ENCODE measurements at regions not wholly inside any gene's neighbourhood (a gene's known extent, or its start where the extent isn't known, plus 50 kb on each side); places are given as distances from the start of the nearest gene placed in this dataset.

GRCh38 chr2:121818546-121818945 is 63.1 kb downstream of the TSN start:
- no peak for DNase-seq (ENCODE audit: low spot score)
- no peak for TF ChIP-seq CTCF (conservative IDR thresholded peaks at IDR 0.05; ENCODE audit: low read depth)
- POLR2A ChIA-PET (ENCODE audit: low non-redundant PET), result interaction anchor here (0.5 kb wide), 1 partner anchor 88 kb away, joined by 5 read pairs; no protein-coding TSS in a partner anchor
- H3K27ac ChIP-seq, result no peak overlapping the region
- CTCF ChIA-PET, result interaction anchor here (0.7 kb wide), 1 partner anchor 1032 kb away, joined by 4 read pairs; no protein-coding TSS in a partner anchor

- DNase-seq (ENCODE audit: low spot score), result no peak
- POLR2A ChIA-PET (ENCODE audit: low non-redundant PET), result no interaction called here
- H3K27ac ChIP-seq, result no peak overlapping the region
- no peak for TF ChIP-seq CTCF (conservative IDR thresholded peaks at IDR 0.05; ENCODE audit: low read depth)
- CTCF ChIA-PET, result interaction anchor here (0.6 kb wide), 1 partner anchor 8 kb away, joined by 3 read pairs; no protein-coding TSS in a partner anchor
Observed at GRCh38 chr2:121819846-121820245, 64.4 kb downstream of the TSN start.

- POLR2A ChIA-PET (ENCODE audit: low non-redundant PET), result no interaction called here
- CTCF ChIA-PET, result interaction anchor here (0.6 to 1.0 kb wide), 3 partner anchors 11 to 478 kb away, joined by 3 to 5 read pairs (median 3); no protein-coding TSS in a partner anchor
- DNase-seq (ENCODE audit: low spot score), result no peak
- no peak overlapping the region for H3K27ac ChIP-seq
- TF ChIP-seq CTCF (conservative IDR thresholded peaks at IDR 0.05; ENCODE audit: low read depth), result no peak
Observed at GRCh38 chr2:121821476-121822158, 66.2 kb downstream of the TSN start.

- no peak for TF ChIP-seq CTCF (conservative IDR thresholded peaks at IDR 0.05; ENCODE audit: low read depth)
- no peak for DNase-seq (ENCODE audit: low spot score)
- POLR2A ChIA-PET (ENCODE audit: low non-redundant PET), result no interaction called here
- CTCF ChIA-PET, result no interaction called here
- H3K27ac ChIP-seq, result no peak overlapping the region
Observed at GRCh38 chr2:121824264-121824663, 68.8 kb downstream of the TSN start.

- H3K27ac ChIP-seq, result no peak overlapping the region
- TF ChIP-seq CTCF (conservative IDR thresholded peaks at IDR 0.05; ENCODE audit: low read depth), result no peak
- ChIA-PET CTCF (interaction anchor here (1.2 kb wide), 1 partner anchor 14 kb away, joined by 3 read pairs; no protein-coding TSS in a partner anchor), POLR2A (ENCODE audit: low non-redundant PET) (no interaction called here)
- DNase-seq (ENCODE audit: low spot score), result no peak
Observed at GRCh38 chr2:121825003-121825950, 69.8 kb downstream of the TSN start.

GRCh38 chr2:121826036-121826435 is 70.6 kb downstream of the TSN start:
- no peak for TF ChIP-seq CTCF (conservative IDR thresholded peaks at IDR 0.05; ENCODE audit: low read depth)
- ChIA-PET CTCF (interaction anchor here (1.2 kb wide), 1 partner anchor 15 kb away, joined by 3 read pairs; no protein-coding TSS in a partner anchor), POLR2A (ENCODE audit: low non-redundant PET) (no interaction called here)
- no peak for DNase-seq (ENCODE audit: low spot score)
- H3K27ac ChIP-seq, result no peak overlapping the region
